Upper lobe of right lung (tissue), 1 donor: ENCODE measurements at regions not wholly inside any gene's neighbourhood (a gene's known extent, or its start where the extent isn't known, plus 50 kb on each side); places are given as distances from the start of the nearest gene placed in this dataset.

Experiments used
- ATAC-seq: fragments of 200-7000 bp; cut with Tn5 transposase; one replicate; pipeline ENCODE4 v1.9.1; 2020; ENCODE audit warnings: mild to moderate bottlenecking, moderate library complexity
- DNase-seq: peaks from one replicate; pipeline ENCODE4 v3.0.0-alpha.2; 2020
- H3K27ac ChIP-seq: fragments of 200-600 bp; one replicate; pipeline ENCODE4 v1.8.0; 2022
- H3K27me3 ChIP-seq: fragments of 200-600 bp; one replicate; pipeline ENCODE4 v1.8.0; 2022; ENCODE audit warnings: mild to moderate bottlenecking
- H3K36me3 ChIP-seq: fragments of 200-600 bp; one replicate; pipeline ENCODE4 v1.8.0; 2022
- H3K4me1 ChIP-seq: fragments of 200-600 bp; one replicate; pipeline ENCODE4 v1.8.0; 2022
- H3K4me3 ChIP-seq: fragments of 200-600 bp; one replicate; pipeline ENCODE4 v1.8.0; 2022; ENCODE audit warnings: mild to moderate bottlenecking
- H3K9me3 ChIP-seq: fragments of 200-600 bp; one replicate; pipeline ENCODE4 v1.8.0; 2022
- CTCF ChIP-seq: fragments of 200-600 bp; IDR thresholded peaks from one replicate; pipeline ENCODE4 v1.8.0; 2022; ENCODE audit warnings: antibody characterized with exemption
- intact Hi-C: fragments of 100-400 bp; cut with DNase I; formaldehyde crosslinking; loops from one replicate; pipeline ENCODE4 v1.11.0; 2022
- donor health status: DM: no; HTN: yes; CAD: no; lungs with severe emphysema.

DNA sequence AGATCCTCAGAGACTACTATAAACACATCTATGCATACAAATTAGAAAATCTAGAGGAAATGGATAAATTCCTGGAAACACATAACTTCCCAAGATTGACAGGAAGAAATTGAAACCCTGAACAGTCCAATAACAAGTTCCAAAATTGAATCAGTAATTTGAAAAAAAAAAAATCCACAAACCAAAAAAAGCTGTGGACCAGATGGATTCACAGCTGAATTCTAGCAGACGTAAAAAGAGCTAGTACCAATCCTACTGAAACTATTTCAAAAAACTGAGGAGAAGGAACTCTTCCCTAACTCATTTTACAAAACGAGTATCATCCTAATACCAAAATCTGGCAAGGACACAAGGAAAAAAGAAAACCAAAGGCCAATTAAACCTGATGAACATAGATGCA is 77.0 kb upstream of the FXR1 start:
- Histone ChIP-seq H3K9me3 (peaks cover 2% of the 10 kb centered on the region), H3K27me3 (no peaks in the 10 kb centered on the region), H3K4me1 (no peaks in the 10 kb centered on the region), H3K36me3 (no peaks in the 10 kb centered on the region), H3K4me3 (no peak overlapping the region), H3K27ac (no peak overlapping the region)
- intact Hi-C loops, result no loop called here
- DNase-seq (no peak), ATAC-seq (no peak)
- no peak for TF ChIP-seq CTCF

GRCh38 chr3:180836766-180837165 is 75.7 kb upstream of the FXR1 start:
- intact Hi-C loops, result no loop called here
- H3K9me3 ChIP-seq, result peaks cover 3% of the 10 kb centered on the region
- H3K27me3 ChIP-seq, result no peaks in the 10 kb centered on the region
- H3K4me3 ChIP-seq, result no peak overlapping the region
- no peaks in the 10 kb centered on the region for H3K4me1 ChIP-seq
- no peak for TF ChIP-seq CTCF
- ATAC-seq, result no peak
- no peaks in the 10 kb centered on the region for H3K36me3 ChIP-seq
- no peak overlapping the region for H3K27ac ChIP-seq
- no peak for DNase-seq

DNA sequence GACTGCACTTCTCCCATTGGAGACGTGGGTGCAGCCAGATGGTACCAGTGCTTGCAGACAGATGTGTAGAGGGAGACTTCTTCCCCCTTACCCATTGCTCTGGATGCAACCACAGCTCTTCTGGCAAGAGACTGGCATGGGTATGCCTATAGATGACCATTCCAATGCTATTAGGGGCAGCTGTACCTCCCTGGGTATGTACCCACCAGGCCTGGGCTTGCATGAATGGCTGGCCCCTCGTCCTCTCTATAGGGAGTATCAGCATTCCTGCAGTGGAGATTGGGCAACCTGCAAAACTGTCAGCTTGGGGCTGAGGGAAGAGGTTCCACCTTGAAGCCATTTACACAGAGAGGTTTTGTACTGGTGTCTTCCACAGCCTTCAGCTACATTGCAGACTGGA is 57.6 kb upstream of the FXR1 start:
- TF ChIP-seq CTCF, result no peak
- Histone ChIP-seq H3K36me3 (no peaks in the 10 kb centered on the region), H3K4me3 (no peak overlapping the region), H3K27ac (no peak overlapping the region), H3K9me3 (no peaks in the 10 kb centered on the region), H3K27me3 (no peaks in the 10 kb centered on the region), H3K4me1 (no peaks in the 10 kb centered on the region)
- DNase-seq (no peak), ATAC-seq (no peak)
- intact Hi-C loops, result no loop called here

- H3K27me3 ChIP-seq, result no peaks in the 10 kb centered on the region
- H3K4me1 ChIP-seq, result no peaks in the 10 kb centered on the region
- intact Hi-C loops, result no loop called here
- TF ChIP-seq CTCF, result no peak
- H3K36me3 ChIP-seq, result no peaks in the 10 kb centered on the region
- ATAC-seq (no peak), DNase-seq (no peak)
- H3K9me3 ChIP-seq, result no peaks in the 10 kb centered on the region
- H3K27ac ChIP-seq, result no peak overlapping the region
- no peak overlapping the region for H3K4me3 ChIP-seq
Measured at GRCh38 chr3:180855364-180855763, 57.1 kb upstream of the FXR1 start.

GRCh38 chr3:180855956-180856355 is 56.5 kb upstream of the FXR1 start:
- no peak for TF ChIP-seq CTCF
- intact Hi-C loops, result no loop called here
- no peaks in the 10 kb centered on the region for H3K27me3 ChIP-seq
- no peaks in the 10 kb centered on the region for H3K4me1 ChIP-seq
- H3K4me3 ChIP-seq, result no peak overlapping the region
- H3K27ac ChIP-seq, result no peak overlapping the region
- no peaks in the 10 kb centered on the region for H3K36me3 ChIP-seq
- ATAC-seq, result no peak
- no peak for DNase-seq
- H3K9me3 ChIP-seq, result no peaks in the 10 kb centered on the region

DNA sequence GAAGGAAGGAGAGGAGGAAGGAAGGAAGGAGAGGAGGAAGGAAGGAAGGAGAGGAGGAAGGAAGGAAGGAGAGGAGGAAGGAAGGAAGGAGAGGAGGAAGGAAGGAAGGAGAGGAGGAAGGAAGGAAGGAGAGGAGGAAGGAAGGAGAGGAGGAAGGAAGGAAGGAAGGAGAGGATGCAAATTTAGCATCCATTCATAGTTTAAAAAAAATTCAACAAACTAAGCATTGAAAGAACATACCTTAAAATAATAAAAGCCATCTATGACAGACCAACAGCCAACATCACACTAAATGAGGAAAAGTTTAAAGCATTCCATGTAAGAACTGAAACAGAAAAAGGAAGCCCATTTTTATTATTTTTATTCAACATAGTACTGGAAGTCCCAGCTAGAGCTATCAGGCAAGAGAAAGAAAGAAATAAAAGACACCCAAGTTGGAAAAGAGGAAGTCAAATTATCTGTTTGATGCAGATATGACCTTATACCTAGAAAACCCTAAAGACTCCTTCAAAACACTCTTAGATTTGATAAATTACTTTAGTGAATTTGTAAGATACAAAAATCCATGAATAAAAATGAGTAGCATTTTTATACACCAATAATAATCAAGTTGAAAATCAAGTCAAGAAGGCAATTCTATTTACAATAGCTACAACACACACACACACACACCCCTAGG is 52.2 kb upstream of the FXR1 start:
- Histone ChIP-seq H3K27me3 (no peaks in the 10 kb centered on the region), H3K4me1 (no peaks in the 10 kb centered on the region), H3K9me3 (no peaks in the 10 kb centered on the region), H3K27ac (no peak overlapping the region), H3K4me3 (no peak overlapping the region), H3K36me3 (no peaks in the 10 kb centered on the region)
- DNase-seq (no peak), ATAC-seq (no peak)
- intact Hi-C loops, result no loop called here
- TF ChIP-seq CTCF, result no peak
